GM12891 (cell line): ENCODE measurements at regions not wholly inside any gene's neighbourhood (a gene's known extent, or its start where the extent isn't known, plus 50 kb on each side); places are given as distances from the start of the nearest gene placed in this dataset.

Source experiments
- POLR2A ChIP-seq: IDR thresholded peaks from 2 replicates; pipeline ENCODE4 v1.6.1; 2011; ENCODE audit warnings: low read depth, low read length, control low read depth
- SPI1 ChIP-seq: IDR thresholded peaks from 2 replicates; pipeline ENCODE4 v1.6.1; 2011; ENCODE audit warnings: low read depth, low read length, control low read depth

- TF ChIP-seq SPI1 = no peak
- TF ChIP-seq POLR2A = no peak
Observed at GRCh38 chr18:39166776-39167175, 1601.2 kb upstream of the CELF4 start.
